ENCODE measurements at regions not wholly inside any gene's neighbourhood (a gene's known extent, or its start where the extent isn't known, plus 50 kb on each side); places are given as distances from the start of the nearest gene placed in this dataset.
"Not testable (repeated sequence)": the region's sequence is repeated elsewhere in the genome, so short reads cannot be mapped to it uniquely, and the experiment has no call there.

GRCh38 chr15:85284497-85284896, 95.9 kb upstream of the AKAP13 start:
- H3K27me3 ChIP-seq (ENCODE audit: control insufficient read depth in 5 of 5, insufficient read depth in 4 of 5, low read length in 5 of 5): peaks cover 0 to under 1% (median 0%) of the 10 kb centered on the region in 5 donors
- H3K27ac ChIP-seq (ENCODE audit: low read depth, low read length): no peak overlapping the region
- no peak overlapping the region for H3K9ac ChIP-seq (ENCODE audit: low read length in 5 of 5)
- no peaks in the 10 kb centered on the region for H3K4me1 ChIP-seq (ENCODE audit: control insufficient read depth in 5 of 5, insufficient read depth in 5 of 5, low read length in 5 of 5)
- H3K9me3 ChIP-seq (ENCODE audit: control insufficient read depth in 5 of 5, low read length in 5 of 5): no peaks in the 10 kb centered on the region
- no peak overlapping the region for H3K4me3 ChIP-seq (ENCODE audit: low read depth in 1 of 5, low read length in 5 of 5)
- no peaks in the 10 kb centered on the region for H3K36me3 ChIP-seq (ENCODE audit: control insufficient read depth in 5 of 5, insufficient read depth in 5 of 5, low read length in 5 of 5)

- no peak overlapping the region for H3K9ac ChIP-seq (ENCODE audit: low read length in 5 of 5)
- peaks cover 0 to 3% (median 0%) of the 10 kb centered on the region in 5 donors for H3K27me3 ChIP-seq (ENCODE audit: control insufficient read depth in 5 of 5, insufficient read depth in 4 of 5, low read length in 5 of 5)
- H3K4me3 ChIP-seq (ENCODE audit: low read depth in 1 of 5, low read length in 5 of 5): no peak overlapping the region
- H3K4me1 ChIP-seq (ENCODE audit: control insufficient read depth in 5 of 5, insufficient read depth in 5 of 5, low read length in 5 of 5): no peaks in the 10 kb centered on the region
- no peaks in the 10 kb centered on the region for H3K9me3 ChIP-seq (ENCODE audit: control insufficient read depth in 5 of 5, low read length in 5 of 5)
- no peak overlapping the region for H3K27ac ChIP-seq (ENCODE audit: low read depth, low read length)
- no peaks in the 10 kb centered on the region for H3K36me3 ChIP-seq (ENCODE audit: control insufficient read depth in 5 of 5, insufficient read depth in 5 of 5, low read length in 5 of 5)
These were observed 90.6 kb upstream of the AKAP13 start for GRCh38 chr15:85289677-85290365.

GRCh38 chr15:85292583-85292982, 87.8 kb upstream of the AKAP13 start:
- not testable (repeated sequence) for H3K27me3 ChIP-seq (ENCODE audit: control insufficient read depth in 5 of 5, insufficient read depth in 4 of 5, low read length in 5 of 5); H3K36me3 ChIP-seq (ENCODE audit: control insufficient read depth in 5 of 5, insufficient read depth in 5 of 5, low read length in 5 of 5); H3K9me3 ChIP-seq (ENCODE audit: control insufficient read depth in 5 of 5, low read length in 5 of 5); H3K4me3 ChIP-seq (ENCODE audit: low read depth in 1 of 5, low read length in 5 of 5); H3K27ac ChIP-seq (ENCODE audit: low read depth, low read length); H3K9ac ChIP-seq (ENCODE audit: low read length in 5 of 5)
- H3K4me1 ChIP-seq (ENCODE audit: control insufficient read depth in 5 of 5, insufficient read depth in 5 of 5, low read length in 5 of 5): peaks cover 0 to 10% (median 8%) of the 10 kb centered on the region in 5 donors

GRCh38 chr15:85296615-85297402, 83.6 kb upstream of the AKAP13 start:
- H3K9me3 ChIP-seq (ENCODE audit: control insufficient read depth in 5 of 5, low read length in 5 of 5): no peaks in the 10 kb centered on the region
- H3K27ac ChIP-seq (ENCODE audit: low read depth, low read length): no peak overlapping the region
- H3K36me3 ChIP-seq (ENCODE audit: control insufficient read depth in 5 of 5, insufficient read depth in 5 of 5, low read length in 5 of 5): no peaks in the 10 kb centered on the region
- peak overlapping the region; percentile 53 to 73 (median 71) for H3K4me3 ChIP-seq (ENCODE audit: low read depth in 1 of 5, low read length in 5 of 5)
- H3K9ac ChIP-seq (ENCODE audit: low read length in 5 of 5): peak overlapping the region in 3 of 5 donors; percentile 35 to 77 (median 70)
- H3K4me1 ChIP-seq (ENCODE audit: control insufficient read depth in 5 of 5, insufficient read depth in 5 of 5, low read length in 5 of 5): peaks cover 0 to 10% (median 8%) of the 10 kb centered on the region in 5 donors
- no peaks in the 10 kb centered on the region for H3K27me3 ChIP-seq (ENCODE audit: control insufficient read depth in 5 of 5, insufficient read depth in 4 of 5, low read length in 5 of 5)

- Histone ChIP-seq H3K27ac (ENCODE audit: low read depth, low read length) (no peak overlapping the region), H3K9me3 (ENCODE audit: control insufficient read depth in 5 of 5, low read length in 5 of 5) (no peaks in the 10 kb centered on the region), H3K36me3 (ENCODE audit: control insufficient read depth in 5 of 5, insufficient read depth in 5 of 5, low read length in 5 of 5) (no peaks in the 10 kb centered on the region), H3K4me1 (ENCODE audit: control insufficient read depth in 5 of 5, insufficient read depth in 5 of 5, low read length in 5 of 5) (peaks cover 0 to 10% (median 8%) of the 10 kb centered on the region in 5 donors), H3K27me3 (ENCODE audit: control insufficient read depth in 5 of 5, insufficient read depth in 4 of 5, low read length in 5 of 5) (no peaks in the 10 kb centered on the region), H3K4me3 (ENCODE audit: low read depth in 1 of 5, low read length in 5 of 5) (no peak overlapping the region), H3K9ac (ENCODE audit: low read length in 5 of 5) (no peak overlapping the region)
These were observed 82.9 kb upstream of the AKAP13 start for GRCh38 chr15:85297537-85297936.

GRCh38 chr15:85298366-85298765, 82.0 kb upstream of the AKAP13 start:
- no peaks in the 10 kb centered on the region for H3K27me3 ChIP-seq (ENCODE audit: control insufficient read depth in 5 of 5, insufficient read depth in 4 of 5, low read length in 5 of 5)
- no peak overlapping the region for H3K9ac ChIP-seq (ENCODE audit: low read length in 5 of 5)
- no peaks in the 10 kb centered on the region for H3K36me3 ChIP-seq (ENCODE audit: control insufficient read depth in 5 of 5, insufficient read depth in 5 of 5, low read length in 5 of 5)
- peaks cover 0 to 10% (median 8%) of the 10 kb centered on the region in 5 donors for H3K4me1 ChIP-seq (ENCODE audit: control insufficient read depth in 5 of 5, insufficient read depth in 5 of 5, low read length in 5 of 5)
- no peak overlapping the region for H3K4me3 ChIP-seq (ENCODE audit: low read depth in 1 of 5, low read length in 5 of 5)
- H3K27ac ChIP-seq (ENCODE audit: low read depth, low read length): no peak overlapping the region
- no peaks in the 10 kb centered on the region for H3K9me3 ChIP-seq (ENCODE audit: control insufficient read depth in 5 of 5, low read length in 5 of 5)

GRCh38 chr15:85298941-85299340, 81.5 kb upstream of the AKAP13 start:
- Histone ChIP-seq H3K27me3 (ENCODE audit: control insufficient read depth in 5 of 5, insufficient read depth in 4 of 5, low read length in 5 of 5) (no peaks in the 10 kb centered on the region), H3K4me1 (ENCODE audit: control insufficient read depth in 5 of 5, insufficient read depth in 5 of 5, low read length in 5 of 5) (peaks cover 0 to 10% (median 8%) of the 10 kb centered on the region in 5 donors), H3K9me3 (ENCODE audit: control insufficient read depth in 5 of 5, low read length in 5 of 5) (no peaks in the 10 kb centered on the region), H3K36me3 (ENCODE audit: control insufficient read depth in 5 of 5, insufficient read depth in 5 of 5, low read length in 5 of 5) (no peaks in the 10 kb centered on the region), H3K27ac (ENCODE audit: low read depth, low read length) (no peak overlapping the region), H3K9ac (ENCODE audit: low read length in 5 of 5) (no peak overlapping the region), H3K4me3 (ENCODE audit: low read depth in 1 of 5, low read length in 5 of 5) (no peak overlapping the region)

- H3K4me1 ChIP-seq (ENCODE audit: control insufficient read depth in 5 of 5, insufficient read depth in 5 of 5, low read length in 5 of 5): peaks cover 0 to under 1% (median 0%) of the 10 kb centered on the region in 5 donors
- H3K9ac ChIP-seq (ENCODE audit: low read length in 5 of 5): no peak overlapping the region
- H3K9me3 ChIP-seq (ENCODE audit: control insufficient read depth in 5 of 5, low read length in 5 of 5): no peaks in the 10 kb centered on the region
- H3K4me3 ChIP-seq (ENCODE audit: low read depth in 1 of 5, low read length in 5 of 5): no peak overlapping the region
- no peak overlapping the region for H3K27ac ChIP-seq (ENCODE audit: low read depth, low read length)
- H3K27me3 ChIP-seq (ENCODE audit: control insufficient read depth in 5 of 5, insufficient read depth in 4 of 5, low read length in 5 of 5): no peaks in the 10 kb centered on the region
- no peaks in the 10 kb centered on the region for H3K36me3 ChIP-seq (ENCODE audit: control insufficient read depth in 5 of 5, insufficient read depth in 5 of 5, low read length in 5 of 5)
These were observed 78.1 kb upstream of the AKAP13 start for GRCh38 chr15:85302271-85302670.

GRCh38 chr15:85305050-85305449, 75.4 kb upstream of the AKAP13 start:
- H3K9ac ChIP-seq (ENCODE audit: low read length in 5 of 5): no peak overlapping the region
- peaks cover 0 to 7% (median 0%) of the 10 kb centered on the region in 5 donors for H3K27me3 ChIP-seq (ENCODE audit: control insufficient read depth in 5 of 5, insufficient read depth in 4 of 5, low read length in 5 of 5)
- no peak overlapping the region for H3K4me3 ChIP-seq (ENCODE audit: low read depth in 1 of 5, low read length in 5 of 5)

GRCh38 chr15:85306946-85307686, 73.3 kb upstream of the AKAP13 start:
- H3K36me3 ChIP-seq (ENCODE audit: control insufficient read depth in 5 of 5, insufficient read depth in 5 of 5, low read length in 5 of 5): no peaks in the 10 kb centered on the region
- no peak overlapping the region for H3K9ac ChIP-seq (ENCODE audit: low read length in 5 of 5)
- H3K27me3 ChIP-seq (ENCODE audit: control insufficient read depth in 5 of 5, insufficient read depth in 4 of 5, low read length in 5 of 5): peaks cover 0 to 7% (median 0%) of the 10 kb centered on the region in 5 donors
- H3K9me3 ChIP-seq (ENCODE audit: control insufficient read depth in 5 of 5, low read length in 5 of 5): no peaks in the 10 kb centered on the region
- H3K4me1 ChIP-seq (ENCODE audit: control insufficient read depth in 5 of 5, insufficient read depth in 5 of 5, low read length in 5 of 5): no peaks in the 10 kb centered on the region
- H3K4me3 ChIP-seq (ENCODE audit: low read depth in 1 of 5, low read length in 5 of 5): no peak overlapping the region
- H3K27ac ChIP-seq (ENCODE audit: low read depth, low read length): no peak overlapping the region

More at GRCh38 chr15:85305050-85305449, 75.4 kb upstream of the AKAP13 start:
- no peaks in the 10 kb centered on the region for H3K4me1 ChIP-seq (ENCODE audit: control insufficient read depth in 5 of 5, insufficient read depth in 5 of 5, low read length in 5 of 5)
- H3K36me3 ChIP-seq (ENCODE audit: control insufficient read depth in 5 of 5, insufficient read depth in 5 of 5, low read length in 5 of 5): no peaks in the 10 kb centered on the region
- no peak overlapping the region for H3K27ac ChIP-seq (ENCODE audit: low read depth, low read length)
- H3K9me3 ChIP-seq (ENCODE audit: control insufficient read depth in 5 of 5, low read length in 5 of 5): no peaks in the 10 kb centered on the region

All from subcutaneous abdominal adipose tissue (tissue), 5 donors.